Panc1 (cell line): ENCODE measurements at regions not wholly inside any gene's neighbourhood (a gene's known extent, or its start where the extent isn't known, plus 50 kb on each side); places are given as distances from the start of the nearest gene placed in this dataset.

Source experiments
- CTCF ChIP-seq: fragments of 450-650 bp; IDR thresholded peaks from 2 replicates; pipeline ENCODE4 v1.5.1; 2017; ENCODE audit warnings: mild to moderate bottlenecking
- POLR2AphosphoS5 ChIP-seq: IDR thresholded peaks from 2 replicates; pipeline ENCODE4 v1.6.1; 2012; ENCODE audit warnings: mild to moderate bottlenecking, low read depth, low read length, moderate library complexity

- TF ChIP-seq CTCF (no peak), POLR2AphosphoS5 (no peak)
Measured at GRCh38 chr1:96992871-96993270, 271.3 kb downstream of the PTBP2 start.
